K562 (cell line): ENCODE measurements at regions not wholly inside any gene's neighbourhood (a gene's known extent, or its start where the extent isn't known, plus 50 kb on each side); places are given as distances from the start of the nearest gene placed in this dataset.

Source experiments
- ATAC-seq: fragments of 200-7000 bp; cut with Tn5 transposase; 3 replicates; pipeline ENCODE4 v1.9.1; 2020; ENCODE audit warnings: moderate library complexity
- BruUV-seq: library from RNA; stranded (reverse); fragments of 400-500 nt; replicated peaks from 2 replicates; lab custom pipeline; 2021; lab: Mats Ljungman, UMichigan
- CTCF ChIA-PET: fragments of 300-600 bp; formaldehyde crosslinking; extraction: SDS; loops from one replicate; lab custom pipeline; 2021; ENCODE audit warnings: low intra/inter-chr PET ratio; lab: Yijun Ruan, JAX
- POLR2A ChIA-PET: fragments of 300-600, 350-650 bp; sonication (Branson Sonifier 250); formaldehyde crosslinking; extraction: SDS; loops from one replicate; lab custom pipeline; 2021; ENCODE audit warnings: antibody characterized with exemption, inconsistent platforms; lab: Yijun Ruan, JAX
- DNase-seq, 4 experiments: peaks; one replicate each; pipeline versions ENCODE4 v3.0.0 to v3.0.0-alpha.2; 2011 to 2018; ENCODE audit warnings: low spot score in 3 of 4, mixed read lengths in 3 of 4; ENCODE audit errors: extremely low read depth in 1 of 4
- FAIRE-seq: peaks from 2 replicates; lab custom pipeline; 2011; peaks lifted over from hg19 to GRCh38; lab: Jason Lieb, UNC
- H2AFZ ChIP-seq: 2 replicates; pipeline ENCODE4 v1.6.0; 2011; ENCODE audit warnings: low read depth, low read length, control low read depth, inconsistent platforms
- H3K27ac ChIP-seq: fragments of 200-600 bp; 3 replicates; pipeline ENCODE4 v1.8.0; 2011; ENCODE audit warnings: low read depth, mild to moderate bottlenecking, control low read depth, inconsistent platforms, low read length, moderate library complexity, mixed read lengths; ENCODE audit errors: extremely low read depth
- H3K27me3 ChIP-seq, 2 experiments: fragments of 300-600 bp in 1 of 2; 2 replicates in 1 of 2; 3 replicates in 1 of 2; pipeline versions ENCODE4 v1.6.0 to v1.8.0; 2011; ENCODE audit warnings: inconsistent platforms in 2 of 2, low read length in 2 of 2, mild to moderate bottlenecking in 1 of 2, mixed read lengths in 1 of 2, moderate library complexity in 1 of 2; ENCODE audit not compliant: control insufficient read depth in 2 of 2, insufficient read depth in 2 of 2
- H3K36me3 ChIP-seq: fragments of 300-600 bp; 3 replicates; pipeline ENCODE4 v1.8.0; 2011; ENCODE audit warnings: mild to moderate bottlenecking, low read length, inconsistent platforms; ENCODE audit not compliant: control insufficient read depth, insufficient read depth
- H3K4me1 ChIP-seq, 2 experiments: fragments of 200-600 bp in 1 of 2; replicated peaks in 1 of 2; 2 replicates in 1 of 2; 3 replicates in 1 of 2; pipeline versions ENCODE4 v1.5.1 to v1.8.0; 2011; ENCODE audit warnings: inconsistent platforms in 2 of 2, low read length in 2 of 2, mild to moderate bottlenecking in 1 of 2, mixed read lengths in 1 of 2, moderate library complexity in 1 of 2; ENCODE audit not compliant: control insufficient read depth in 2 of 2, insufficient read depth in 2 of 2
- H3K4me2 ChIP-seq: 2 replicates; pipeline ENCODE4 v1.6.1; 2011; ENCODE audit warnings: low read length, control low read depth, inconsistent platforms, mixed read lengths; ENCODE audit not compliant: insufficient read depth
- H3K4me3 ChIP-seq: fragments of 200-600 bp; sonication (generic), shearing (Covaris generic); 2 replicates; pipeline ENCODE4 v1.5.1; 2016; ENCODE audit warnings: control low read depth, inconsistent platforms
- H3K79me2 ChIP-seq: fragments of 200-600 bp; 3 replicates; pipeline ENCODE4 v1.8.0; 2011; ENCODE audit warnings: low read length, inconsistent platforms; ENCODE audit not compliant: control insufficient read depth, insufficient read depth
- H3K9ac ChIP-seq, 2 experiments: 2 replicates each; pipeline versions ENCODE4 v1.6.0 to v1.6.1; 2011; ENCODE audit warnings: low read depth in 2 of 2, low read length in 2 of 2, control low read depth in 1 of 2, inconsistent platforms in 1 of 2, mild to moderate bottlenecking in 1 of 2, mixed read lengths in 1 of 2; ENCODE audit not compliant: insufficient read depth in 1 of 2
- H3K9me1 ChIP-seq: one replicate; pipeline ENCODE4 v1.6.0; 2011; ENCODE audit warnings: inconsistent platforms, mild to moderate bottlenecking, low read length, moderate library complexity; ENCODE audit not compliant: control insufficient read depth, insufficient read depth
- H3K9me3 ChIP-seq: replicated peaks from 2 replicates; pipeline ENCODE4 v1.5.1; 2011; ENCODE audit warnings: low read depth, low read length, inconsistent platforms; ENCODE audit not compliant: control insufficient read depth, insufficient read depth
- H4K20me1 ChIP-seq: replicated peaks from 2 replicates; pipeline ENCODE4 v1.6.1; 2011; ENCODE audit warnings: low read length, inconsistent platforms, mixed read lengths; ENCODE audit not compliant: control insufficient read depth, insufficient read depth
- GATAD2A ChIP-seq: fragments of 450-650 bp; IDR thresholded peaks from 2 replicates; pipeline ENCODE4 v1.6.1; 2017
- HNRNPLL ChIP-seq: fragments of 200-400 bp; formaldehyde crosslinking; IDR thresholded peaks from 2 replicates; pipeline ENCODE4 v1.6.1; 2017; ENCODE audit warnings: low read length, low read depth, mild to moderate bottlenecking; ENCODE audit not compliant: poor library complexity, severe bottlenecking
- KLF13 ChIP-seq: fragments of 450-650 bp; IDR thresholded peaks from 2 replicates; pipeline ENCODE4 v1.6.1; 2016; ENCODE audit warnings: missing genetic modification characterization, low read depth, mild to moderate bottlenecking, missing compliant biosample characterization, moderate library complexity, borderline replicate concordance
- MTA2 ChIP-seq: fragments of 450-650 bp; IDR thresholded peaks from 2 replicates; pipeline ENCODE4 v1.6.1; 2016; ENCODE audit warnings: low read depth
- RAD21 ChIP-seq, 2 experiments: fragments of 250-450 bp in 1 of 2; fragments of 450-650 bp in 1 of 2; sonication (Bioruptor Pico) in 1 of 2; formaldehyde crosslinking in 1 of 2; IDR thresholded peaks in 1 of 2; conservative IDR thresholded peaks in 1 of 2; 2 replicates each; pipeline versions ENCODE4 v1.4.0 to v1.8.0; 2020 to 2022; ENCODE audit warnings: mild to moderate bottlenecking in 2 of 2, moderate library complexity in 1 of 2
- RHOXF2B ChIP-seq: fragments of 250-450 bp; sonication (Bioruptor Pico); conservative IDR thresholded peaks from 2 replicates; pipeline ENCODE4 v1.5.1; 2021
- RNF2 ChIP-seq: sonication (generic); IDR thresholded peaks from 2 replicates; pipeline ENCODE4 v1.6.1; 2016
- RNF219 ChIP-seq: fragments of 250-450 bp; sonication (Bioruptor Pico); IDR thresholded peaks from 2 replicates; pipeline ENCODE4 v1.5.0; 2022; ENCODE audit warnings: mild to moderate bottlenecking
- SETDB1 ChIP-seq: IDR thresholded peaks from one replicate; pipeline ENCODE4 v1.6.1; 2012; ENCODE audit warnings: low read length, control low read depth, inconsistent platforms
- SMAD1 ChIP-seq: fragments of 150-350 bp; IDR thresholded peaks from 2 replicates; pipeline ENCODE4 v1.6.1; 2014; ENCODE audit warnings: low read length, low read depth; ENCODE audit not compliant: partially characterized antibody
- SMARCE1 ChIP-seq: fragments of 450-650 bp; IDR thresholded peaks from 2 replicates; pipeline ENCODE4 v1.7.1; 2016; ENCODE audit warnings: mild to moderate bottlenecking
- SPI1 ChIP-seq: IDR thresholded peaks from 2 replicates; pipeline ENCODE4 v1.6.1; 2011; ENCODE audit warnings: low read depth, low read length, control low read depth, borderline replicate concordance
- SRSF1 ChIP-seq: fragments of 200-400 bp; formaldehyde crosslinking; IDR thresholded peaks from 2 replicates; pipeline ENCODE4 v1.6.1; 2017; ENCODE audit warnings: mild to moderate bottlenecking, low read depth, low read length, moderate library complexity
- STAT5A ChIP-seq: IDR thresholded peaks from 2 replicates; pipeline ENCODE4 v1.6.1; 2012; ENCODE audit warnings: low read length, inconsistent platforms, borderline replicate concordance
- SUPT5H ChIP-seq: fragments of 450-650 bp; IDR thresholded peaks from 2 replicates; pipeline ENCODE4 v1.6.1; 2016
- ZNF584 ChIP-seq: fragments of 200-800 bp; sonication (Bioruptor generic); IDR thresholded peaks from 2 replicates; pipeline ENCODE4 v1.6.1; 2016; ENCODE audit warnings: low read depth, mild to moderate bottlenecking, missing genetic modification characterization, missing compliant biosample characterization
- ZNF75A ChIP-seq: fragments of 450-650 bp; formaldehyde crosslinking; IDR thresholded peaks from 2 replicates; pipeline ENCODE4 v1.4.0; 2020; ENCODE audit warnings: mild to moderate bottlenecking
- WGBS: fragments of 100-300 bp; shearing (Covaris generic); methylation state at CpG from one replicate; pipeline ENCODE4 v1.1.6; 2016; ENCODE audit warnings: low coverage, mixed read lengths; ENCODE audit not compliant: insufficient coverage; ENCODE audit errors: missing lambda C conversion rate; 5-methylcytosine and 5-hydroxymethylcytosine counted together
- in situ Hi-C: fragments of 300-500 bp; cut with MboI; formaldehyde crosslinking; loops from 4 replicates; pipeline ENCODE4 v1.15.0; 2018; ENCODE audit warnings: inconsistent platforms, mixed read lengths
- intact Hi-C: fragments of 100-400 bp; cut with micrococcal nuclease; formaldehyde crosslinking; loops from 2 replicates; pipeline ENCODE4 v1.14.2; 2022
- TF ChIP-seq, protein P1 (sequence below): fragments of 450-650 bp; conservative IDR thresholded peaks from 2 replicates; pipeline ENCODE4 v1.6.1; 2016; ENCODE audit warnings: missing genetic modification characterization, low read depth, mild to moderate bottlenecking, missing compliant biosample characterization, moderate library complexity

DNA sequence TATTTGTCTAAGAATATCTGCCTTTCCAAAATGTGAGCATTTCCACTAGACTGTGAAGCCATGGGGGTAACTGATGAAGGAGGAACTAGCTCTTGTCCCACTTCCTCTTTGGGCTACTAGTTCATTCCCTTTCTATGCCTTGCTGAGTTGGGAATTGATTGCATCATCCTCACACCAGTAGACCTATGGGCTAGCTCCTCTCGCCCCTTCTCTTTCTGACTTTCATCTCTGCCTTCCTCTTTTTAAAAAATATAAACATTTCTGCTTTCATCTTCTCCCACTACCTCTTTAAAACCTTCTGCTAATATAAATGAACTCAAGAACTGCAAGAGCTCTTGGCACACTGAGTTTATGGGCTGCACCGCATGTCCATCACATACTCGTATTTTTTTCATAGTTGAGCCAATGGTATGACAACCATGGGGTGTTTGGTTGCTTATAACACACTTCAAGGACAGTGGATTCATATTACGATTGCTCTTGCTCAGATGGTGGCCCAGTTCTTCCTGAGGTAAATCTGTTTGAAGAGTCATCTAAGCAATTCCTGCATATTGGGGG is 182.0 kb downstream of the REEP3 start:
- CTCF ChIA-PET = no interaction called here
- DNase-seq (peak in 1 of 4 experiments; percentile 48), ATAC-seq (peak; percentile 90), FAIRE-seq (no peak)
- no peaks in the 10 kb centered on the region for H3K9me3 ChIP-seq
- no peak overlapping the region; the same call in 2 of the 3 replicates for H3K27ac ChIP-seq
- POLR2A ChIA-PET = interaction anchor here (0.7 to 1.1 kb wide), 2 partner anchors 10 to 19 kb away, joined by 3 to 5 read pairs; no protein-coding TSS in a partner anchor
- no peak overlapping the region for H3K4me3 ChIP-seq
- no TSS peak for BruUV-seq
- peaks cover 0 to under 1% of the 10 kb centered on the region in 2 experiments; a peak in 3 of 5 replicates for H3K4me1 ChIP-seq
- H3K36me3 ChIP-seq = no peaks in the 10 kb centered on the region
- H3K9ac ChIP-seq = no peak overlapping the region
- in situ Hi-C loops (no loop called here), intact Hi-C loops (no loop called here)
- 17% methylated on average over 4 of the region's 4 CpGs for WGBS
- H3K27me3 ChIP-seq = peaks cover 0 to 2% of the 10 kb centered on the region in 2 experiments; a peak in 1 of 5 replicates
- 0 out of 2 replicates have a peak overlapping the region, but pooled peaks have one; percentile 21 for H3K4me2 ChIP-seq
- H3K9me1 ChIP-seq = no peaks in the 10 kb centered on the region
- peak overlapping the region; percentile 51 for H2AFZ ChIP-seq
- H4K20me1 ChIP-seq = no peaks in the 10 kb centered on the region
- H3K79me2 ChIP-seq = no peaks in the 10 kb centered on the region
- TF ChIP-seq SUPT5H (no peak), RNF2 (peak; percentile 29; the same call in 1 of the 2 replicates), GATAD2A (no peak), SRSF1 (no peak), RAD21 (CRISPR knock-in tag; conservative IDR thresholded peaks at IDR 0.05 in 1 of 2, IDR thresholded peaks at IDR 0.05 in 1 of 2) (peak in 1 of 2 experiments; percentile 24; a peak in 1 of 4 replicates), SMARCE1 (peak; percentile 74; the same call in 1 of the 2 replicates), STAT5A (no peak), ZNF75A (no peak; the same call in 1 of the 2 replicates), SETDB1 (no peak), RHOXF2B (CRISPR knock-in tag) (no peak), RNF219 (no peak), MTA2 (no peak), HNRNPLL (no peak), SPI1 (peak; percentile 98), ZNF584 (CRISPR knock-in tag) (peak; percentile 89; the same call in 1 of the 2 replicates), SMAD1 (no peak), KLF13 (tag) (no peak)
- TF ChIP-seq, protein P1, sequence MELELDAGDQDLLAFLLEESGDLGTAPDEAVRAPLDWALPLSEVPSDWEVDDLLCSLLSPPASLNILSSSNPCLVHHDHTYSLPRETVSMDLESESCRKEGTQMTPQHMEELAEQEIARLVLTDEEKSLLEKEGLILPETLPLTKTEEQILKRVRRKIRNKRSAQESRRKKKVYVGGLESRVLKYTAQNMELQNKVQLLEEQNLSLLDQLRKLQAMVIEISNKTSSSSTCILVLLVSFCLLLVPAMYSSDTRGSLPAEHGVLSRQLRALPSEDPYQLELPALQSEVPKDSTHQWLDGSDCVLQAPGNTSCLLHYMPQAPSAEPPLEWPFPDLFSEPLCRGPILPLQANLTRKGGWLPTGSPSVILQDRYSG (tag) = no peak
